HCT116 (cell line): ENCODE measurements at regions not wholly inside any gene's neighbourhood (a gene's known extent, or its start where the extent isn't known, plus 50 kb on each side); places are given as distances from the start of the nearest gene placed in this dataset.

Experiments used
- ATAC-seq: fragments of 200-7000 bp; cut with Tn5 transposase; 2 replicates; pipeline ENCODE4 v1.9.1; 2020; ENCODE audit warnings: mild to moderate bottlenecking, moderate library complexity
- BruUV-seq: library from RNA; stranded (reverse); fragments of 400-500 nt; replicated peaks from 2 replicates; lab custom pipeline; 2021; lab: Mats Ljungman, UMichigan
- CTCF ChIA-PET: fragments of 300-600 bp; sonication (Branson Sonifier 250); formaldehyde crosslinking; loops from one replicate; lab custom pipeline; 2021; ENCODE audit warnings: antibody characterized with exemption; lab: Charles Lee
- POLR2A ChIA-PET: fragments of 300-600, 350-600 bp; sonication (Branson Sonifier 250); formaldehyde crosslinking; loops from one replicate; lab custom pipeline; 2021; ENCODE audit warnings: antibody characterized with exemption; lab: Charles Lee
- RAD21 ChIA-PET, 2 experiments: fragments of 300-600 bp; sonication (Branson Sonifier 250); formaldehyde crosslinking; loops; one replicate each; lab custom pipeline; 2023; ENCODE audit warnings: low total read pairs in 2 of 2; ENCODE audit not compliant: uncharacterized antibody in 2 of 2, unreplicated experiment in 2 of 2, low non-redundant PET in 1 of 2; lab: Charles Lee
- DNase-seq: peaks from one replicate; pipeline ENCODE4 v3.0.0-alpha.2; 2010; ENCODE audit warnings: low read depth, low spot score
- H2AFZ ChIP-seq: fragments of 200-600 bp; shearing (Covaris generic), sonication (generic); 2 replicates; pipeline ENCODE4 v1.6.1; 2017; ENCODE audit warnings: low read depth, mixed run types, mixed read lengths, antibody characterized with exemption, low read length; ENCODE audit not compliant: poor library complexity, severe bottlenecking
- H3K27ac ChIP-seq: 2 replicates; pipeline ENCODE4 v1.5.1; 2012; ENCODE audit warnings: low read depth, low read length
- H3K27me3 ChIP-seq: fragments of 200-600 bp; sonication (generic); 2 replicates; pipeline ENCODE4 v1.6.1; 2016; ENCODE audit warnings: mixed run types, low read length, mixed read lengths; ENCODE audit not compliant: insufficient read depth
- H3K36me3 ChIP-seq, 2 experiments: fragments of 200-500 bp in 1 of 2; fragments of 200-600 bp in 1 of 2; sonication (Bioruptor generic) in 1 of 2; sonication (generic) in 1 of 2; 2 replicates each; pipeline versions ENCODE4 v1.5.1 to v1.6.1; 2014 to 2016; ENCODE audit warnings: low read length in 2 of 2, inconsistent platforms in 1 of 2, mixed read lengths in 1 of 2, mixed run types in 1 of 2; ENCODE audit not compliant: insufficient read depth in 2 of 2, control insufficient read depth in 1 of 2
- H3K4me1 ChIP-seq, 2 experiments: fragments of 200-600 bp in 1 of 2; sonication (generic) in 1 of 2; 2 replicates each; pipeline versions ENCODE4 v1.5.1 to v1.6.1; 2012 to 2017; ENCODE audit warnings: low read length in 2 of 2, inconsistent platforms in 1 of 2, mild to moderate bottlenecking in 1 of 2, mixed read lengths in 1 of 2, mixed run types in 1 of 2, moderate library complexity in 1 of 2; ENCODE audit not compliant: insufficient read depth in 2 of 2, control insufficient read depth in 1 of 2
- H3K4me2 ChIP-seq: fragments of 200-600 bp; sonication (generic); 2 replicates; pipeline ENCODE4 v1.6.1; 2017; ENCODE audit warnings: mixed run types, low read length, mixed read lengths
- H3K4me3 ChIP-seq, 2 experiments: fragments of 200-600 bp in 1 of 2; sonication (generic) in 1 of 2; replicated peaks in 1 of 2; 2 replicates each; pipeline ENCODE4 v1.5.1; 2011 to 2016; ENCODE audit warnings: low read length in 2 of 2, control low read depth in 1 of 2, low read depth in 1 of 2, mild to moderate bottlenecking in 1 of 2, mixed read lengths in 1 of 2, mixed run types in 1 of 2
- H3K79me2 ChIP-seq: fragments of 200-600 bp; sonication (generic); 2 replicates; pipeline ENCODE4 v1.6.1; 2017; ENCODE audit warnings: mild to moderate bottlenecking, mixed run types, low read length, moderate library complexity, mixed read lengths; ENCODE audit not compliant: insufficient read depth
- H3K9ac ChIP-seq: fragments of 200-600 bp; sonication (generic); 2 replicates; pipeline ENCODE4 v1.6.1; 2016; ENCODE audit warnings: low read length, mixed read lengths
- H3K9me2 ChIP-seq: fragments of 200-600 bp; sonication (generic), shearing (Covaris generic); 2 replicates; pipeline ENCODE4 v1.6.1; 2017; ENCODE audit warnings: mixed run types, mild to moderate bottlenecking, moderate library complexity; ENCODE audit not compliant: insufficient read depth
- H3K9me3 ChIP-seq, 2 experiments: fragments of 200-500 bp in 1 of 2; fragments of 200-600 bp in 1 of 2; sonication (Bioruptor generic) in 1 of 2; sonication (generic) in 1 of 2; 2 replicates each; pipeline ENCODE4 v1.6.1; 2014 to 2017; ENCODE audit warnings: low read length in 2 of 2, mixed read lengths in 2 of 2, inconsistent platforms in 1 of 2, low read depth in 1 of 2, mild to moderate bottlenecking in 1 of 2, mixed run types in 1 of 2, moderate library complexity in 1 of 2; ENCODE audit not compliant: control insufficient read depth in 1 of 2, insufficient read depth in 1 of 2
- H4K20me1 ChIP-seq: fragments of 200-600 bp; sonication (generic), shearing (Covaris generic); 2 replicates; pipeline ENCODE4 v1.6.1; 2017; ENCODE audit warnings: mixed run types, mild to moderate bottlenecking, moderate library complexity; ENCODE audit not compliant: insufficient read depth
- CBX3 ChIP-seq: IDR thresholded peaks from 2 replicates; pipeline ENCODE4 v1.6.1; 2012; ENCODE audit warnings: low read depth
- CEBPB ChIP-seq: IDR thresholded peaks from 2 replicates; pipeline ENCODE4 v1.6.1; 2012; ENCODE audit warnings: low read depth
- ELF1 ChIP-seq: IDR thresholded peaks from 2 replicates; pipeline ENCODE4 v1.6.1; 2012; ENCODE audit warnings: low read depth, borderline replicate concordance
- FOSL1 ChIP-seq: IDR thresholded peaks from 2 replicates; pipeline ENCODE4 v1.6.1; 2012; ENCODE audit warnings: low read depth
- SRF ChIP-seq: IDR thresholded peaks from 2 replicates; pipeline ENCODE4 v1.6.1; 2012; ENCODE audit warnings: low read depth
- intact Hi-C: fragments of 100-400 bp; cut with micrococcal nuclease; formaldehyde crosslinking; loops from 2 replicates; pipeline ENCODE4 v1.10.0; 2022
- TF ChIP-seq, protein P1 (sequence below): IDR thresholded peaks from 2 replicates; pipeline ENCODE4 v1.6.1; 2012; ENCODE audit warnings: low read depth
- TF ChIP-seq, protein P2 (sequence below): IDR thresholded peaks from 2 replicates; pipeline ENCODE4 v1.6.1; 2012
- TF ChIP-seq, protein P3 (sequence below): IDR thresholded peaks from 2 replicates; pipeline ENCODE4 v1.6.1; 2012

DNA sequence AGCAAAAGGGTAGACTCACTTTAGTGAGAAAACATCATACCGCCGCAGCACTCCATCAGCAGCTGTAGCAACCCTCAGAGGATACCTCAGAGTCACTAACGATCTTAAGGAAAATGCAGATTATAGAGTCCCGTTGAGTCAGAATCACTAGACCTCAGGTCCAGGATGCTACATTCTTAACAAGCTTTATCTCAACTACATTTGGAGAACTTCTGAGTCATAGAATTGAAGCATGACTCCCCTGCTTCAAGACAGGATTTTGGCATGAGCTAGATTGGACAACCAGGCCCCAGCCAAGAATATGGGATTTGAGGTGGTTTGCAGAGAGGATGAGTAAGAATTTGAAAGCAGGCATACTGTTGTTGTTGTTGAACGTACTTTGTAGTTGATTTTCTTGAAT, 118.9 kb upstream of the UBL3 start (continued):
- TF ChIP-seq, protein P1, sequence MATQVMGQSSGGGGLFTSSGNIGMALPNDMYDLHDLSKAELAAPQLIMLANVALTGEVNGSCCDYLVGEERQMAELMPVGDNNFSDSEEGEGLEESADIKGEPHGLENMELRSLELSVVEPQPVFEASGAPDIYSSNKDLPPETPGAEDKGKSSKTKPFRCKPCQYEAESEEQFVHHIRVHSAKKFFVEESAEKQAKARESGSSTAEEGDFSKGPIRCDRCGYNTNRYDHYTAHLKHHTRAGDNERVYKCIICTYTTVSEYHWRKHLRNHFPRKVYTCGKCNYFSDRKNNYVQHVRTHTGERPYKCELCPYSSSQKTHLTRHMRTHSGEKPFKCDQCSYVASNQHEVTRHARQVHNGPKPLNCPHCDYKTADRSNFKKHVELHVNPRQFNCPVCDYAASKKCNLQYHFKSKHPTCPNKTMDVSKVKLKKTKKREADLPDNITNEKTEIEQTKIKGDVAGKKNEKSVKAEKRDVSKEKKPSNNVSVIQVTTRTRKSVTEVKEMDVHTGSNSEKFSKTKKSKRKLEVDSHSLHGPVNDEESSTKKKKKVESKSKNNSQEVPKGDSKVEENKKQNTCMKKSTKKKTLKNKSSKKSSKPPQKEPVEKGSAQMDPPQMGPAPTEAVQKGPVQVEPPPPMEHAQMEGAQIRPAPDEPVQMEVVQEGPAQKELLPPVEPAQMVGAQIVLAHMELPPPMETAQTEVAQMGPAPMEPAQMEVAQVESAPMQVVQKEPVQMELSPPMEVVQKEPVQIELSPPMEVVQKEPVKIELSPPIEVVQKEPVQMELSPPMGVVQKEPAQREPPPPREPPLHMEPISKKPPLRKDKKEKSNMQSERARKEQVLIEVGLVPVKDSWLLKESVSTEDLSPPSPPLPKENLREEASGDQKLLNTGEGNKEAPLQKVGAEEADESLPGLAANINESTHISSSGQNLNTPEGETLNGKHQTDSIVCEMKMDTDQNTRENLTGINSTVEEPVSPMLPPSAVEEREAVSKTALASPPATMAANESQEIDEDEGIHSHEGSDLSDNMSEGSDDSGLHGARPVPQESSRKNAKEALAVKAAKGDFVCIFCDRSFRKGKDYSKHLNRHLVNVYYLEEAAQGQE = no peak
- TF ChIP-seq, protein P2, sequence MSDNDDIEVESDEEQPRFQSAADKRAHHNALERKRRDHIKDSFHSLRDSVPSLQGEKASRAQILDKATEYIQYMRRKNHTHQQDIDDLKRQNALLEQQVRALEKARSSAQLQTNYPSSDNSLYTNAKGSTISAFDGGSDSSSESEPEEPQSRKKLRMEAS = no peak
- TF ChIP-seq SRF = no peak
- no peak for TF ChIP-seq ELF1
- TF ChIP-seq, protein P3, sequence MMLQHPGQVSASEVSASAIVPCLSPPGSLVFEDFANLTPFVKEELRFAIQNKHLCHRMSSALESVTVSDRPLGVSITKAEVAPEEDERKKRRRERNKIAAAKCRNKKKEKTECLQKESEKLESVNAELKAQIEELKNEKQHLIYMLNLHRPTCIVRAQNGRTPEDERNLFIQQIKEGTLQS = no peak
- no peak for TF ChIP-seq FOSL1

DNA sequence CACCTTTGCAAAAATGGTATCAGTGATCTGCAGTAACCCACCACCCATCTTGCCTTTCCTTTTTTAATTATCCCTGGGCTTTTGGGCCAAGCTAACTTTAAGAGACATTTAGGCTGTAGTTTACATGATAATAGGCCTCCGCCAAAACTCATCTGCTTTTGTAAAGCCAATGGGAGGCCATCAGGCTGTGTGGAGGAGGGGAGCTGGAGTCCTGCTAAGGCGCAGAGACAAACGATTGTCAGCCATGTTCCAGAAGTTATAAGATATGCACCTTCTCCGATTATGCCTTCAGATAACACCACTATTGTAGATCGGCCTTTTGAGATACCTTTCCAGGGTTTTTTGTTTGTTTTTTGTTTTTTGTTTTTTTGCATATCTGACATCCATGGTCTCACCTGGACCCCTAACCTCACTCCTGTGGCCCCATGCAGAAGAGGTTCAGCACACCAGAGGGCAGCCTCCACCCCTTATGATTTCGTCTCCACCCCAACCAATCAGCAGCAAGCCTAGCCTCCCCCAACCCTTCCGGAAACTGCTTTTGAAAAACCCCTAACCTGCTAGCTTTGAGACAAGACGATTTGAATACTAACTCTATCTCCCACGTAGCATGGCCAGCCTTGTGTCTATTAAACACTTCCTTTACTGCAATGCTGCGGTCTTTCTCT, 113.9 kb upstream of the UBL3 start:
- no peak for TF ChIP-seq CEBPB
- no peak for TF ChIP-seq CBX3
- H3K9me3 ChIP-seq = peaks cover 0 to 10% of the 10 kb centered on the region in 2 experiments; a peak in 1 of 4 replicates
- H2AFZ ChIP-seq = no peak overlapping the region
- ChIA-PET POLR2A (no interaction called here), CTCF (no interaction called here), RAD21 (no interaction called here)
- no peaks in the 10 kb centered on the region for H3K4me1 ChIP-seq
- no peaks in the 10 kb centered on the region for H3K36me3 ChIP-seq
- no peak overlapping the region for H3K4me2 ChIP-seq
- BruUV-seq = no TSS peak
- no peak overlapping the region for H3K27ac ChIP-seq
- DNase-seq (no peak), ATAC-seq (no peak)
- H3K9ac ChIP-seq = no peak overlapping the region
- no peaks in the 10 kb centered on the region for H4K20me1 ChIP-seq
- no peaks in the 10 kb centered on the region for H3K79me2 ChIP-seq
- H3K27me3 ChIP-seq = peaks cover 2% of the 10 kb centered on the region; the same call in 1 of the 2 replicates
- H3K4me3 ChIP-seq = no peak overlapping the region
- intact Hi-C loops = no loop called here
- no peaks in the 10 kb centered on the region for H3K9me2 ChIP-seq
